Hippocampal formation (tissue), 2 donors: ENCODE measurements at regions not wholly inside any gene's neighbourhood (a gene's known extent, or its start where the extent isn't known, plus 50 kb on each side); places are given as distances from the start of the nearest gene placed in this dataset.

ENCODE experiments used
- DNase-seq, 2 donors: peaks; one replicate each; lab custom pipeline; 2025; lab: John Stamatoyannopoulos, UW

DNA sequence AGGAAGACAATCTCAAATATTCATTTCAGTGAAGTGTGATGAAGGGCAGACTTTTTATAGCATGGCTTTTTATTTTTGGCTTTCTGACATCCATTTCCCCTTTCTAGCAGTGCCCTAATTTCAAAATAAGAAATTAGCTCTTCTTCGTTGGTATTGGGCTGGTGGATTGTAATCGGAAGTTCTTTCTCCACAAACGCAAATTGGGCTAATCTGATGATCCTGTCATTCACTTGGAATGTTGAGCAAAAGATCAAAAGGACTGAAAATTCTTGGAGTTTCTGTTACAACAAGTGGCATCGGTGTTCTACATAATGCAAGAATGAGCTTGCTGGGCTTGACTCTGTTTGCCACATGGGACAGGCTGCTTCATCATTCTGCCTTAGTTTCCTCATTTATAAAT, 1182.8 kb downstream of the FLRT2 start:
- DNase-seq = no peak

DNA sequence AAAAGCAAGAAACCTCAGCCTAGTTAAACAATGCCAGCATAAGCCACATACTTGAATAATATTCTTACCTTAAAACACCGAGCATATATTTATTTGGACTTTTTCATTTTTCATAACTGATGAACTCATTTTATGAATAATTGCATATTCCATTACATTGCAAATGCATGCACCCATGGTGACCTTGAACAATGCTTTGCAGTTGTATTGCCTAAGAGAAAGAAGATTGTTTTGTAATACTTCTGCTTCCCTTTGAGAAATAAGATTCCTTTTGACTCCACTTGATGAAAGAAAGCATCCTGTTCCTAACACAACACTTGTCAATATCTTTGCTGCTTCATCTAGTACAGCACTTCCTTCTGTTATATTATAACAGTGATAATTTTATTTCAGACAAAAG, 1182.2 kb downstream of the FLRT2 start:
- no peak for DNase-seq

DNA sequence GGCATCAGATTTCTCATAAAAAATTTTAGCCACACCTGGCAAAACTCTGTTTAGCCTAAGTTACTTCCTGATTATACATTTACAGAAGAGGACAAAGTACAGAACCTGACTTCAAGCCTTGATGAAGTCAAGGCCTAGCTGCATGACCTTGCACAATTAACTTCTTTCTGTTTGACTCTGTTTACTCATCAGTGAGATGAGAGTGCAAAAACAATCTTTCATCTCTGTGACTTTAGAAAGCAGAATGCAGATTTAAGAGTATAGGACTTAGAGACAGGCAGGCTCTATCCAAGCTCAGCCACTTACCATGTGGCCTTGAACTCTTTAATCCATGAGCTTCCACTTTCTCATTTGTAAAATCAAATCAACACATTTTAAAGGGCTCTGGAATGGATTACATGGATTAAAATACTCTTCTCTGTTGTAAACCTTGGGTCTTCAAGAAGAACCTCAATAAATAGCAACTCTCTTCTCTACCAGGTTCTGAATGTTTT, 1178.9 kb downstream of the FLRT2 start:
- DNase-seq = no peak

DNA sequence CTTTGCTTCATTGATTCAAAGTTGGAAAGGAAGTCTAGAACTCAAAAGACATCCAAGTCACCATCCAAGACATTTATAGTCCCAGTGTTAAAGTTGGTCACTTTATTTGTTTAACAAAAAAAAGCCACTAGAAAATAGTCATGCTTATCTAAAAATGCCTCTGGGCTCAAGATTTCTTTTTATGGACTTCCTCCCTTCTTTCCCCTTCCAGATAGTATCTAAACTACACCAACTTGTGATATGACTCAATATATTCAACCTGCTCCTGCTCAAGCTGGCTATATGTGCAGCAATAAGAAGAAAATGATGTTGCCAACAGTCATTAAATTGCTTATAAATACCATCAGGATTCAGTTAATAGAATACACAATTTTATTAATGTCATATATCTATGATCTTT, 1177.1 kb downstream of the FLRT2 start:
- DNase-seq = no peak

DNA sequence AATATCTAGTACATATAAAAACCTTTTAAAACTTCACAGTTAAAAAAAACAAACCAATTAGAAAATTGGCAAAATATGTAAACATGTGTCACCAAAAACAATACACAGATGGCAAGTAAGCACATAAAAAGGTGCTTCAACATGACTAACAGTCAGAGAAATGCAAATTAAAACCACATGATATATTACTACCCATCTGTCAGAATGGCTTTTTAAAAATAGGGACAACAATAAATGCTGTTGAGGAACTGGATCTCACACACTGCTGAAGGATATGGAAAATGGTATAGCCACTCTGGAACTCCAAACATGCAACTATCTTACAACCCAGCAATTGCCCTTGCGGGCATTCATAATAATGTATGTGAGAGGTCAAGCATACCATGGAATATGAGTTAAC, 1153.6 kb downstream of the FLRT2 start:
- DNase-seq = no peak

DNA sequence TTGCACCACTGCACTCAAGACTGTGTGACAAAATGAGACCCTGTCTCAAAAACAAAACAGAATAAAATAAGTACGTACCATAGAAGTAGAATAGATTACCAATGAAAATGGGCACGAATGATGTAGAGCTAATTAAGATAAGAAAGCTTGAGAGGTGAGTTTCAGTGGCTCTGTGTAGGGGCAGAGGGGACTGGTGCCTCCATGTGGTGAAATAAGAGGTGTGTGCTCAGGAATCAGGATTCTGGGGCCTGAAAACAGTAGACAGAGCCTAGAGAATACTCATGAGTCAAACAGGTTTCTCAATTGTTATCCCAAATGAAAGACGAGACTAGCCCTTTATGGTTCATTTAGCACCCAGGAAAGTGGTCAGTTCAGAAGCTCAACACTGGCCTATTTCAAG, 1145.1 kb downstream of the FLRT2 start:
- DNase-seq = no peak

DNA sequence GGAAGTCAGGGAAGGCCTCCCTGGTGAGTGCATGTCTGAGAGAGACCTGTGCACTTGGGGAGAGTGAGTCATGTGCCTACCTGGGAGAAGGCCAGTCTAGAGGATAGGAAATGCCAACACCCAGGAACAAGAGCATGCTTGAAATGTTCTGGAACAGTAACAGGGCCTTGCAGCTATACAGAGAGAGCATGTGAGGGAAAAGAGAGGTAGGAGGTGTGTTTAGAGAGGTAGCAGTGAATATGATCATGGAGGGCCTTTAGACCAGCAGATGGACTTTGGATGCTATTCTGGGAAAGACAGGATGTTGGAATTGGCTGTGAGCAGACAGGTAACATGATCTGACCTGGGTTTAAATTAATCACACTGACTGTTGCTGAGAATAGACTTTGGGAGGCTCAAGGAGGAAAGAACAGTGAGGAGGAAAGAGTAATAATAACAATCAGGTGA, 1143.6 kb downstream of the FLRT2 start:
- no peak for DNase-seq

DNA sequence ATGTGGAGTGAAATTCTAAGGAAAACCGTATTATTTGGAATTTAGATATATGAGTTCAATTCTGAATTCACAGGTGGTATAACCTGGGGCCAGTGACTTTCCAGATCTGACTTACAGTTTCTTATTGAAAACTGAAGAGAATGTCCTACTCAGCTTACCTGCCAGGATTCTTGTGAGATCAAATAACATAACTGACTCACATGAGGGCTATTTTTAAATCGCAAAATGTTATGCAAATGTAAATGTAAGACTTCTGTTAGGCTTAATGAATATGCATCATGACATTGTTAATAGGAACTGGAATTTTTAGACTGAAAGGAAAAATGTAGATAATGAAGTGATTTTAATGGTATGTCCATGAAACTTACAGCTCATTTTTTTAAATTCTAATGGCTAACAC, 1142.1 kb downstream of the FLRT2 start:
- DNase-seq = no peak

DNA sequence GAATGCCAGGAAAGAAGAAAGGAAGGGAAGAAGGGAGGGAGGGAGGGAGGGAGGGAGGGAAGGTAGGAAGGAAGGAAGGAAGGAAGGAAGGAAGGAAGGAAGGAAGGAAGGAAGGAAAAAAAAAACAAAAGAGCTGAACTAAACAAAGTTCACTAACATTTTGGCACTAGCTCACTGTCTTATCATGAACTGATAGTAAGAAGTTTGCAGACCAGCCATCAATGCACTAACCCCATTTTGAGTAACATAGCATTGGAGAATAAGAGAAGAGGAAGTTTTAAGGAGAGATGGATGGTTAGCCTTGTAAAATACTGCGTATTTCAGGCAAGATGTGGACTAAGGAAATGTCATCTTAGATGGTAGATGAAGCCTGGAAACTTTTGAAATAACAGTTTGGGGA, 1136.0 kb downstream of the FLRT2 start:
- no peak for DNase-seq

DNA sequence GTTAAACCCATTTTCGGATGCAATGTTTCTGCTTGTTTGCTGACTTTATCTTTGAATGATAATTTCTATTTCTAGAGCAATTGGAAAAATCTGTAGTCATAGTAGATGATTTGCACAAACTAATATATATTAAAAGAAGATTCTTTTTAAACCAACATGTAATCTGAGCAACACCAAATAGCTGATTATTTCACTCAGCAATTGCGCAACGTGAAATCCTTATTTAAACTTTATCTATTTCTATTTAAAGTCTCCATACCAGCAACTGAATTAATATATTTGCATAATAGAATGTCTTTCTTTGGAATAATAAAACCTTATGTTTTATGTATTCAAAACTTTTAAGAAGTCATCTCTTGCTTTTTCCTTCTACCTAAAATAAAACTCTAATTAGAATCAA, 1132.4 kb downstream of the FLRT2 start:
- no peak for DNase-seq

DNA sequence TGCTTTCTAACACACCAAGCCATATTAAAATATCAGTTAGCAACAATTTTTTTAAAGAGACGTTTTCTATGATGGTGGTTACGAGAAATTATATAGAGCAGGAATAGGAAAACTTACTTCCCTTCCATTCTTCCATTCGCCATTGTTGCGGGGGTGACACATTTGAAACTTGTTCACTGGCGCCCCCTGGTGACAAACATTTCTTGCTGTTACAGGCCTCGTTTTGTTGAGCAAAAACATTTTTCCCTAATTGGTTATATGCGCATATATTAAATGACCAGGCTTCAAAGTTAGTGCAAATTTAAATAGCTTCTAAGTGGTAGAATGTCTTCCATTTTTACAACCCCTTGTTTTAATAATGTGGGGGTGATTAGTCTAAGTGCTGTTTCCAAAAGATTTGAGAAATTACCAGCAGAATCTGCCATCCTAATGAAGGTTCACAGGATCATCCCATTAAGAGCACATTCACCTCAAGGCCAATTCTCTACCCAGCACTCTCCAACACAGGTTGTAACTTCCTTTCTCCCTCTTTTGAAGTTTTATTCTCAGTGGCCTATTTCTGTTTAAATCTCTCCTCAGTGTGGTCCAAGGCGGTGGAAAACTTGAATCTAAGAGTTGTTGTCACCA, 1124.7 kb downstream of the FLRT2 start:
- DNase-seq = no peak

DNA sequence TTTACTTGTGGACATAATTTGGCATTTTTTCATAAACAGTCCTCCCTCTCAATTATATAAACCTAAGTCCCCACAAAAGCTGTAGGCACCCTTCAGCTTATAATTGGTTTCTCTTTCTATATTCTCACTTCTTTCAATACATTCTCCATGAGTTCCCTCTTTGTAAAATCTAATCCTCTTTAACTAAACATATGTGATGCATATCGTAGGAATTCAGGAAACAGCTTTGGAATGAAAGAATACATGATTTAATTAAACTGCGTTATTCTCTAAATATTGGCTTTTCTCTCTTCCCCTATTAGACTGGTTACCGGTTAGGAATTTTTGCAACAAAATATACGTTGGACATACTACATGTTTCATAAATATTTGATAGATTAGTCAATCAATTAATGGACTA, 1122.6 kb downstream of the FLRT2 start:
- no peak for DNase-seq

DNA sequence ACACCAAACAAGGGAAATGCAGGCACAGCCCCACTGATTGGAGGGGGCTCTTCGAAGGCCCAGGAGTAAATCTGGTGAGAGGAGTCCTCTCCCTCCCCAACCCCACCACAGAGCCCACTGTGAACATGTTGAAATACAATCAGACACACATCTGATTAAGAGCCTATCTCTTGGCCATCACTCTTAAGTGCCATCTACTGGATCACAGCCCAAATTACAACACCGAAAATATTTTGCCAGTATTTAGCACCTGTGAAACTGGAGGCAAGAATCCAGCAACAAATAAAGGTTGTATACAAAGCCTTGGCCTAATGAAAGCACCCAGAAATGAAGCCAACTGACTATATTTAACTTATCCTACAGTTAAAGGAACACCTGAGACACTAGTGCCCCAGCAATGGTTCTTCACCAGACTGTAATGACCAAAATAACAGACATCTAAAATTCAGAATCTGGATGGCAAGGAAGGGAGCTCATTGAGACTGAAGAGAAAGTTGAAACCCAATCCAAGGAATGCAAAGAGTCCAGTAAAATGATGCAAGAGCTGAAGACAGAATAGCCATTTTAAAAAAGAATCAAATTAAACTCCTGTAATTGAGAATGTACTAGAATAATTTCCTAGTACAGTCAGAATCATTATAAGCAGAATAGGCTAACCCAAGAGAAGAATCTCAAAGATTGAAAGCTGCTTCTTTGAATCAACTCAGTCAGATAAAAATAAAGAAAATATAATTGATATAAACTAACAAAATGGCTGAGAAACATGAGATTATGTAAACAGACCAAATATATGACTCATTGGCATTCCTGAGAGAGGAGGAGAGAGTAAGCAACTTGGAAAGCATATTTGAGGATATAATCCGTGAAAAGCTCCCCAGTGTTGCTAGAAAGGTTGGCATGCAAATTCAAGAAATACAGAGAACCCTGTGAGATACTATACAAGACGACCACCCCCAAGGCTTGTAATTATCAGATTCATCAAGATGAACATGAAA, 1117.0 kb downstream of the FLRT2 start:
- no peak for DNase-seq

DNA sequence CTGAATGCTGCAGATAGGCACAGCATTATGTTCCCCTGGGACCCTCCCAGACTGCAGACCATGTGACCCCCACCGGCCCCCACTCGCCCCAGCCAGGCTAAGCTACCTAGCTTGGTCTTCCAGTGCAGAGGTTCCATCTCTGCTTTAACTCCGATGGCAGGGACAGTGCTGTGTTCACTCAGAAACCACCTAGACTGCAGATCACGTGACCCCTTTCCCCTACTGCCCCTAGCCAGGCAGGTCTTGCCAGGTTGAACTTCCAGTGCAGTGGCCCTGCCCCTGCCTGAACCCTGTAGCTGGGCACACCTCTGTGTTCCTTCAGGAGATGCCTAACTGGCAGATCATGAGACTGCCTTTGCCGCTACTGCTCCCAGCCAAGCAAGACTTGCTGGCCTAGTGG, 1116.2 kb downstream of the FLRT2 start:
- DNase-seq = no peak

DNA sequence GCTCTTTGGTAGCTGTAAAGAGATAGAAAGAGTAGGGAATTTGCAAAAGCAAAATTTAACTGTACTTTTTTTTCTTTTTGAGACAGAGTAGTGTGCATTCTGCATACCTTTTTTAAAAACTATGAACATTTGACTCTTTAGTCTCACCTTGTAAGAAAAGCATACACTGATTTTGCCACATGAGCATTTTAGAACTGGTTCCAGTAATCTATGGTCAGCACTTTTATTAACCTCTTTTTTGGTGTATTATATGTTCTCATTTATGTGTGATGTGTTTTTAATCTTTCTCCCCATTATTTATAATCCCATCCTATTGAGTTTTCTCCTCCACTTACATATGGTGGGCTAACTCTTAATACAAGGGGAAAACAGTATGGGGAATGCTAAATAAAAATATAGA, 1111.4 kb downstream of the FLRT2 start:
- DNase-seq = no peak

DNA sequence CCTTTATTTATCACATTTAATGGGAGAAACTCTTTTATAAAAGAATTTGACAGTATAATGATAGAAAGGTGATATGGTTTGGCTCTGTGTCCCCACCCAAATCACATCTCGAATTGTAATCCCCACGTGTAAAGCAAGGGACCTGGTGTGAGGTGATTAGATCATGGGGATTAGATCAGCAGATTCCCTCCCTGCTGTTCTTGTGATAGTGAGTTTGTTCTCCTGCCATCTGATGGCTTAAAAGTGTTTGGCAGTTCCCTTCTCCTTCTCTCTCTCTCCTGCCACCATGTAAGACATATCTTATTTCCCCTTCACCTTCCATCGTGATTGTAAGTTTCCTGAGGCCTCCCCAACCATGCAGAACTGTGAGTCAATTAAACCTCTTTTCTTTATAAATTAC, 1110.3 kb downstream of the FLRT2 start:
- DNase-seq = no peak

DNA sequence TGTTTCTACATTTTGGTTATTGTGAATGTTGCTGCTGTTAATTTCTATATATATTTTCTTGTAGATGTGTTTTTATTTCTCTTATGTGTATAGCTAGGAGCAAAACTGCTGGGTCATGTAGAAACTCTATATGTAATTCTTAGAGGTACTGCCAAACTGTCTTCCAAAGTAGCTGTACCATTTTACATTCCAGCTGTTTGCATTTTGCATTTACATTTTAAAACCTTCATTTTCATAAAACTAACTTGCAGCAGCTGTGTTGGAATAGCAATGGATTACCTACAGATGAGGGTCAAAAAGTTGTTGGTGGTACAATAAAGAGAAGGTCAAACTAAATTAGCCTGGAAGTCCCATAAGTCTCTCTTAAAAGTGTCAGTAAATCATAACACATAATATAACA, 1109.7 kb downstream of the FLRT2 start:
- no peak for DNase-seq

DNA sequence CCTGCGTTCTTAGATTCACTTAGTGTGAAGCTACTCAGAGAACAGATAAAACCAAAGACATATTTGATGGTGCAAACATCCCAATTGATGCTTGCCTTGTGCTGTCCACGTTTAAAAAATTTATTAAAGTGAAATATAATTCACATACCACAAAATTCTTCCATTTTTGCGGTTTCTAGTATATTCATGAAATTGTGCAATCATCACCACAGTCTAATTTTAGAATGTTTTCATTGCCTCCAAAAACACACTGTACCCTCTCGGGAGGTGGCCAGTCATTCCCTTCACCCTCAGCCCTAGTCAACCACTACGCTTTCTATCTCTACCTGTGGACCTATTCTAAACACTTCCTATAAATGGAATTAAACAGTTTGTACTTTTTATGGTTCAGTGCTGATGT, 1109.2 kb downstream of the FLRT2 start:
- no peak for DNase-seq

DNA sequence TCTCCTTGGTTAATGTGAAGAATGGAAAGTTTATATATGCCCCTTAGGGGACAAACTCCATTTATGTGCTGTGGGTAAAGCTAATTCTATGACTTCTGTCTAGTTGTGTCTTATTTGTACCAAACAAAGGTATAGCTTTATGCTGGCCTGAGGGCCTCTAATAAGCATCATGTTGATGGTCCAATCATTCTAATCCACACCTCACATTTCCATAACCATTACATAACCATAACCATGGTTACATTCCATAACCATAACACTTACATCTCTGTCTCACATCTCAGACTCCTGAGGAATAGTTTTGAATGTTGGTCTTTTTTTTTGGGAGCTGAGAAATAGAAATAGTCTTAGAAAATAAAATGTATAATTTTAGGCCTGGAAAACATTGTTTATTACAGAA, 1097.1 kb downstream of the FLRT2 start:
- no peak for DNase-seq

DNA sequence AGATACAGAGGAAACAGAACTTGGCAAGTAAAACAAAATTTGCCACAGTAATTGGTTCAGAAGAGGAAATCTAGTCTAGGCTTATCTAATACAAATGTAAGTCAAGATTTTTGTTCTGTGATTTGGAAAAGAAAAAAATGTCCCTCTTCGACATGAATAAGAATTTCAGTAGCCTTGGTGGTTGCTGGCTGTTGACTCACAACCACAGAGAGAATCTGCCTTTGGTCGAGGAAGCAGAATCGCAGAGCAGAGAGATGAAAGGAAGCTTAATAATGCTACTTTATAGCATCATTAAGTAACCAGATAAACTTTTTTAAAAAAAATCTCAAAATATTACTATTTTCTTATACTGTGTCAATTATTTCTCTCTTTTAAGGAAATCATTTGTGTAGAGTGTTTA, 1096.6 kb downstream of the FLRT2 start:
- DNase-seq = no peak

DNA sequence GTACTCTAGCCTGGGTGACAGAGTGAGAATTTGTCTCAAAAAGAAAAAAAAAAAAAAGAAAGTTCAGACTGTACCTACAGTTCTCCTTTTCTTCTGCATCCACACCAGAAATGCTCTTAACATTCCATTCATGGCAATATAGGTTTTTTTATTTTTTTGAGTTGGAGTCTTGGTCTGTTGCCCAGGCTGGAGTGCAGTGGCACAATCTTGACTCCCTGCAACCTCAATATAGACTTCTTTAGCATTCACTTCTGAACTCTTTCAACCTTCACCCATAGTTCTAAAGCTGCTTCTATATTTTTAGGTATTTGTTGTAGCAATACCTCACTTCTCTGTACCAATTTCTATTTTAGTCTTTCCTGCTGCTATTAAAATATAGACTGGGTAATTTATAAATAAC, 1095.7 kb downstream of the FLRT2 start:
- no peak for DNase-seq

DNA sequence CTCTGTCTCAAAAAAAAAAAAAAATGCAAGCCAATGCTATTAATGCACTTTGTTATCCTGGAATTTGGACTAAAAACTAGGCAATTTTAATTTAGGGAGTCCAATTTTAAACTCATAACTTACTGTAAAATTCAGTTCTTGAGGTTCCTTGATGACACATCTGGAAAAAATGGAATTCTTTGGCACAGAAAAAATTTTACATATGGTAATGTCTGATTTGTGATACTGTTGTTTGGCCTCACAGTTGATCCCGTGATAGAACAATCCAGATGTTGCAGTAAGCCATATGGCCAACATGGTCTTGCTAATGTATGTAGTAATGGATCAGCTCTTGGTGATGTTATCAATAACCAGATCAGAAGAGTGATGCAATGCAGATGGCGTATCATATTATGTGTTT, 1089.8 kb downstream of the FLRT2 start:
- DNase-seq = no peak

DNA sequence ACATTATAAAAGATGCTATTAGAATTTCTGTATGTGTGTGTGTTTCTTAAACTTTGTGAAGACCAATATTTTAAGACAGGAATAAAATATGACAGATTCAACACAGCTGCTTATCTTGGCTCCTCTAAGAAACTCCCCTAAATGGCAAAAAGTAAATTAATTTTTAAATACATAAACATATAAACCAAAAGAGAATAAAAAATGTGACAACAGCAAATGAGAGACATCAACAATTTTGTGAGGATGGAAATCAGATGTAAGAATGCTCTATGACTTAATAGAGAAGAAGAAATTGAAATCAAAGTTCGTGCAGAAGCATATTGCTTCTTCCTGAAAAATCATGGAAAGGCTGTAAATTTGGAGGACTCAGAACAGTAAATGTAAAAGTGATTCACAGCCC, 1083.8 kb downstream of the FLRT2 start:
- no peak for DNase-seq
